Endothelial cell of umbilical vein (primary cell): ENCODE measurements at regions not wholly inside any gene's neighbourhood (a gene's known extent, or its start where the extent isn't known, plus 50 kb on each side); places are given as distances from the start of the nearest gene placed in this dataset.

ENCODE experiments used
- BruUV-seq: library from RNA; stranded (reverse); fragments of 400-500 nt; replicated peaks from 2 replicates; lab custom pipeline; 2021; lab: Mats Ljungman, UMichigan
- CTCF ChIA-PET: fragments of 300-600, 350-600 bp; sonication (Branson Sonifier 250); formaldehyde crosslinking; loops from one replicate; lab custom pipeline; 2021; ENCODE audit warnings: antibody characterized with exemption, inconsistent platforms; lab: Charles Lee
- POLR2A ChIA-PET: fragments of 300-600, 350-600 bp; sonication (Branson Sonifier 250); formaldehyde crosslinking; loops from one replicate; lab custom pipeline; 2021; ENCODE audit warnings: antibody characterized with exemption, inconsistent platforms; lab: Charles Lee
- DNase-seq: peaks from one replicate; pipeline ENCODE4 v3.0.0-alpha.2; 2011; ENCODE audit warnings: low read depth, low spot score
- FAIRE-seq: peaks from 2 replicates; lab custom pipeline; 2011; peaks lifted over from hg19 to GRCh38; lab: Jason Lieb, UNC
- H2AFZ ChIP-seq: 2 replicates; pipeline ENCODE4 v1.6.0; 2012; ENCODE audit warnings: low read depth, low read length, control low read depth, inconsistent platforms
- H3K27ac ChIP-seq: 2 replicates; pipeline ENCODE4 v1.5.1; 2011; ENCODE audit warnings: low read depth, mild to moderate bottlenecking, control low read depth, low read length, moderate library complexity; ENCODE audit not compliant: insufficient read depth
- H3K27me3 ChIP-seq, 2 experiments: 2 replicates each; pipeline versions ENCODE4 v1.6.0 to v1.6.1; 2011; ENCODE audit warnings: low read length in 2 of 2, mixed read lengths in 1 of 2; ENCODE audit not compliant: control insufficient read depth in 2 of 2, insufficient read depth in 2 of 2
- H3K36me3 ChIP-seq, 2 experiments: 2 replicates in 1 of 2; 3 replicates in 1 of 2; pipeline ENCODE4 v1.5.1; 2011; ENCODE audit warnings: low read length in 2 of 2, mild to moderate bottlenecking in 1 of 2, moderate library complexity in 1 of 2; ENCODE audit not compliant: control insufficient read depth in 2 of 2, insufficient read depth in 2 of 2; ENCODE audit errors: extremely low read depth in 1 of 2
- H3K4me1 ChIP-seq: 3 replicates; pipeline ENCODE4 v1.5.1; 2011; ENCODE audit warnings: mild to moderate bottlenecking, low read length; ENCODE audit not compliant: control insufficient read depth, insufficient read depth; ENCODE audit errors: extremely low read depth
- H3K4me2 ChIP-seq: 2 replicates; pipeline ENCODE4 v1.6.1; 2011; ENCODE audit warnings: low read length, control low read depth, mixed read lengths; ENCODE audit not compliant: insufficient read depth
- H3K4me3 ChIP-seq, 3 experiments: fragments of 200-600 bp in 1 of 3; sonication (generic), shearing (Covaris generic) in 1 of 3; replicated peaks in 1 of 3; 2 replicates each; pipeline ENCODE4 v1.5.1; 2011 to 2016; ENCODE audit warnings: control low read depth in 3 of 3, low read length in 3 of 3, mild to moderate bottlenecking in 2 of 3, inconsistent platforms in 1 of 3, low read depth in 1 of 3, moderate library complexity in 1 of 3; ENCODE audit not compliant: insufficient read depth in 1 of 3
- H3K79me2 ChIP-seq: 2 replicates; pipeline ENCODE4 v1.6.0; 2012; ENCODE audit warnings: low read length, inconsistent platforms; ENCODE audit not compliant: control insufficient read depth, insufficient read depth
- H3K9ac ChIP-seq: replicated peaks from 2 replicates; pipeline ENCODE3; 2011; ENCODE audit warnings: low read length, control low read depth; ENCODE audit not compliant: insufficient read depth; ENCODE audit errors: extremely low read depth
- H3K9me1 ChIP-seq: replicated peaks from 3 replicates; pipeline ENCODE4 v1.6.0; 2011; ENCODE audit warnings: mild to moderate bottlenecking, low read length; ENCODE audit not compliant: control insufficient read depth, insufficient read depth; ENCODE audit errors: extremely low read depth
- H3K9me3 ChIP-seq: replicated peaks from 2 replicates; pipeline ENCODE4 v1.5.1; 2012; ENCODE audit warnings: low read length, inconsistent platforms; ENCODE audit not compliant: control insufficient read depth, insufficient read depth
- H4K20me1 ChIP-seq: replicated peaks from 2 replicates; pipeline ENCODE3; 2011; ENCODE audit warnings: mild to moderate bottlenecking, low read length; ENCODE audit not compliant: control insufficient read depth, insufficient read depth; ENCODE audit errors: extremely low read depth
- EZH2 ChIP-seq: IDR thresholded peaks from 2 replicates; pipeline ENCODE4 v1.6.1; 2012; ENCODE audit warnings: borderline replicate concordance, low read depth, mild to moderate bottlenecking, moderate library complexity, low read length, inconsistent platforms; ENCODE audit not compliant: severe bottlenecking
- FOS ChIP-seq: IDR thresholded peaks from 2 replicates; pipeline ENCODE4 v1.6.1; 2011; ENCODE audit warnings: mild to moderate bottlenecking, low read length, moderate library complexity, borderline replicate concordance; ENCODE audit not compliant: insufficient read depth
- GATA2 ChIP-seq: IDR thresholded peaks from 2 replicates; pipeline ENCODE4 v1.7.0; 2011; ENCODE audit warnings: low read depth, mild to moderate bottlenecking, moderate library complexity, mixed read lengths, low read length; ENCODE audit not compliant: insufficient read length, insufficient read depth
- MYC ChIP-seq: IDR thresholded peaks from one replicate; pipeline ENCODE4 v1.6.1; 2011; ENCODE audit warnings: mild to moderate bottlenecking, low read depth, low read length
- POLR2AphosphoS5 ChIP-seq: IDR thresholded peaks from 2 replicates; pipeline ENCODE4 v1.6.1; 2012; ENCODE audit warnings: low read depth, mild to moderate bottlenecking, control low read depth, low read length, moderate library complexity; ENCODE audit not compliant: insufficient read depth
- dilution Hi-C: fragments of 300-500 bp; cut with MboI; formaldehyde crosslinking; loops from one replicate; pipeline ENCODE4 v1.15.0; 2019; ENCODE audit warnings: low sequenced_read_pairs; ENCODE audit not compliant: extremely low pct_ligation_motif_present
- intact Hi-C: fragments of 100-400 bp; cut with micrococcal nuclease; formaldehyde crosslinking; loops from one replicate; pipeline ENCODE4 v1.10.0; 2022
- TF ChIP-seq, protein P1 (sequence below), 2 donors: IDR thresholded peaks; 1 replicate in 1 of 2; 2 replicates in 1 of 2; pipeline ENCODE4 v1.5.1; 2011; ENCODE audit warnings: low read length in 2 of 2, mild to moderate bottlenecking in 2 of 2, moderate library complexity in 2 of 2, control low read depth in 1 of 2, inconsistent platforms in 1 of 2, low read depth in 1 of 2; ENCODE audit not compliant: insufficient read depth in 1 of 2; ENCODE audit errors: extremely low read depth in 1 of 2
- TF ChIP-seq, protein P2 (sequence below): IDR thresholded peaks from 2 replicates; pipeline ENCODE4 v1.6.1; 2011; ENCODE audit not compliant: insufficient read depth, insufficient read length

DNA sequence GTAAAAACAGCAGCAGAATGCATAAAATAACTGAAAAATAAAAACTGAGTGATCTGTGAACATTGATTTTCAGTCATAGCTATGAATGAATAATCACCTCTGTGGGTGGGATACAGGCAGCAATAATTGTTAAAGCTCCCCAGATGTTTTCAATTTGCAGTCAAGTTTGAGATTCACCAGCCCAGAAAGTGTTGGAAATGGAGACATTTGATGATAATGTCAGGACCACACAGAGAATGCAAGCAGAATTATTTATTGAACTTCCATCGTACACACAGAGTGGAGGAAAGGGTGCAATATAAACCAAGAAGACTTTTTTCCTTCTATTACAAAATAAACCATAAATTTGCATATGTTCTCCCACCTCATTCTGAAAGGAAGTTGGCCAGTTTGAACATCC lies 601.7 kb downstream of the ANKRD7 start:
- FAIRE-seq (no peak), DNase-seq (no peak)
- no peaks in the 10 kb centered on the region for H3K79me2 ChIP-seq
- intact Hi-C loops (no loop called here), dilution Hi-C loops (no loop called here)
- H3K27ac ChIP-seq, result no peak overlapping the region
- no peak overlapping the region for H3K4me2 ChIP-seq
- H2AFZ ChIP-seq, result no peak overlapping the region
- ChIA-PET CTCF (no interaction called here), POLR2A (no interaction called here)
- no TSS peak for BruUV-seq
- H3K27me3 ChIP-seq, result no peaks in the 10 kb centered on the region
- no peaks in the 10 kb centered on the region for H3K36me3 ChIP-seq
- peaks cover 2% of the 10 kb centered on the region for H3K9me3 ChIP-seq
- no peaks in the 10 kb centered on the region for H3K9me1 ChIP-seq
- no peak overlapping the region for H3K4me3 ChIP-seq
- no peak overlapping the region for H3K9ac ChIP-seq
- no peaks in the 10 kb centered on the region for H3K4me1 ChIP-seq
- no peaks in the 10 kb centered on the region for H4K20me1 ChIP-seq
- TF ChIP-seq, protein P1, sequence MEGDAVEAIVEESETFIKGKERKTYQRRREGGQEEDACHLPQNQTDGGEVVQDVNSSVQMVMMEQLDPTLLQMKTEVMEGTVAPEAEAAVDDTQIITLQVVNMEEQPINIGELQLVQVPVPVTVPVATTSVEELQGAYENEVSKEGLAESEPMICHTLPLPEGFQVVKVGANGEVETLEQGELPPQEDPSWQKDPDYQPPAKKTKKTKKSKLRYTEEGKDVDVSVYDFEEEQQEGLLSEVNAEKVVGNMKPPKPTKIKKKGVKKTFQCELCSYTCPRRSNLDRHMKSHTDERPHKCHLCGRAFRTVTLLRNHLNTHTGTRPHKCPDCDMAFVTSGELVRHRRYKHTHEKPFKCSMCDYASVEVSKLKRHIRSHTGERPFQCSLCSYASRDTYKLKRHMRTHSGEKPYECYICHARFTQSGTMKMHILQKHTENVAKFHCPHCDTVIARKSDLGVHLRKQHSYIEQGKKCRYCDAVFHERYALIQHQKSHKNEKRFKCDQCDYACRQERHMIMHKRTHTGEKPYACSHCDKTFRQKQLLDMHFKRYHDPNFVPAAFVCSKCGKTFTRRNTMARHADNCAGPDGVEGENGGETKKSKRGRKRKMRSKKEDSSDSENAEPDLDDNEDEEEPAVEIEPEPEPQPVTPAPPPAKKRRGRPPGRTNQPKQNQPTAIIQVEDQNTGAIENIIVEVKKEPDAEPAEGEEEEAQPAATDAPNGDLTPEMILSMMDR (IDR thresholded peaks at IDR 0.05; ENCODE audit: extremely low read depth in 1 of 2, insufficient read depth in 1 of 2, low read depth in 1 of 2, low read length in 2 of 2), result no peak
- TF ChIP-seq, protein P2, sequence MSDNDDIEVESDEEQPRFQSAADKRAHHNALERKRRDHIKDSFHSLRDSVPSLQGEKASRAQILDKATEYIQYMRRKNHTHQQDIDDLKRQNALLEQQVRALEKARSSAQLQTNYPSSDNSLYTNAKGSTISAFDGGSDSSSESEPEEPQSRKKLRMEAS, result no peak
- TF ChIP-seq FOS, result no peak
- no peak for TF ChIP-seq POLR2AphosphoS5
- TF ChIP-seq EZH2, result no peak
- no peak for TF ChIP-seq MYC
- TF ChIP-seq GATA2, result no peak
